ENCODE measurements at regions not wholly inside any gene's neighbourhood (a gene's known extent, or its start where the extent isn't known, plus 50 kb on each side); places are given as distances from the start of the nearest gene placed in this dataset.

DNA sequence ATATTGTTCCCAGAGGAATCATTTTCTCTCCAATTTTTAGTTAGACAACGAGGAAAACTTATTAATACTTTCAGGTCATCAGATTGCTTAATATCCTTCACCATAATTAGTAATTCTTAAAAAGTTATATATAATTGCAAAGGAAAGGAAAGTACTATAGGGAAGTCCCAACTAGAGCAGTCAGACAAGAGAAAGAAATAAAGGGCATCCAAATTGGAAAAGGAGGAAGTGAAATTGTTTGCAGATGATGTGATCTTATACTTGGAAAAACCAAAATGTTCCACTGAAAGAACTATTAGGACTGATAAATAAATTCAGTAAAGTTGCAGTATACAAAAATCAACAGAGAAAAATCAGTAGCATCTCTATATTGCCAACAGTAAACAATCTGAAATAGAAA is 223.5 kb upstream of the MEF2C start:
- no peak overlapping the region for H3K4me3 ChIP-seq
- no peak for DNase-seq
- no peaks in the 10 kb centered on the region for H3K9me3 ChIP-seq
- TF ChIP-seq, protein P1, sequence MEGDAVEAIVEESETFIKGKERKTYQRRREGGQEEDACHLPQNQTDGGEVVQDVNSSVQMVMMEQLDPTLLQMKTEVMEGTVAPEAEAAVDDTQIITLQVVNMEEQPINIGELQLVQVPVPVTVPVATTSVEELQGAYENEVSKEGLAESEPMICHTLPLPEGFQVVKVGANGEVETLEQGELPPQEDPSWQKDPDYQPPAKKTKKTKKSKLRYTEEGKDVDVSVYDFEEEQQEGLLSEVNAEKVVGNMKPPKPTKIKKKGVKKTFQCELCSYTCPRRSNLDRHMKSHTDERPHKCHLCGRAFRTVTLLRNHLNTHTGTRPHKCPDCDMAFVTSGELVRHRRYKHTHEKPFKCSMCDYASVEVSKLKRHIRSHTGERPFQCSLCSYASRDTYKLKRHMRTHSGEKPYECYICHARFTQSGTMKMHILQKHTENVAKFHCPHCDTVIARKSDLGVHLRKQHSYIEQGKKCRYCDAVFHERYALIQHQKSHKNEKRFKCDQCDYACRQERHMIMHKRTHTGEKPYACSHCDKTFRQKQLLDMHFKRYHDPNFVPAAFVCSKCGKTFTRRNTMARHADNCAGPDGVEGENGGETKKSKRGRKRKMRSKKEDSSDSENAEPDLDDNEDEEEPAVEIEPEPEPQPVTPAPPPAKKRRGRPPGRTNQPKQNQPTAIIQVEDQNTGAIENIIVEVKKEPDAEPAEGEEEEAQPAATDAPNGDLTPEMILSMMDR (IDR thresholded peaks at IDR 0.05) = no peak
- intact Hi-C loops (cut with DNase I) = no loop called here
- H3K4me1 ChIP-seq = no peaks in the 10 kb centered on the region
- ATAC-seq = no peak
- H3K27me3 ChIP-seq = no peaks in the 10 kb centered on the region
- H3K36me3 ChIP-seq = no peaks in the 10 kb centered on the region
- H3K27ac ChIP-seq = no peak overlapping the region

DNA sequence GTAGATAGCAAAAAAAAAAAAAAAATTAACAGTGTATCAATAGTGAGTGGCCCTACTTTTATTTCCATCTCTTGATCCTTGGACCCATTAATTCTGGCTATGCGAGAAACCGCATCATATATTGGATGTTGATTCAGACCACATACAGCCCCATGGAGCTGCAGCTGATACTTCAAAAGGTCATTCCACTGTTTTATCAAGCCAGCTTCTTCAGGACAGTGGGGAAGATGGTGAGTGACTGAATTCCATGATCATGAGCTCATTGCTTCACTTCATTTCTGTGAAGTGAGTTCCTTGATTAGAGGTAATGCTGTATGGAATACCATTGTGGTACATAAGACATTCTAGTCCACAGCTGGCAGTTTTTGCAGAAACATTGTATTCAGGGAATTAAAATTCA is 222.9 kb upstream of the MEF2C start:
- TF ChIP-seq, protein P1 (IDR thresholded peaks at IDR 0.05) = no peak
- Histone ChIP-seq H3K9me3 (no peaks in the 10 kb centered on the region), H3K4me3 (no peak overlapping the region), H3K4me1 (no peaks in the 10 kb centered on the region), H3K27ac (no peak overlapping the region), H3K27me3 (no peaks in the 10 kb centered on the region), H3K36me3 (no peaks in the 10 kb centered on the region)
- intact Hi-C loops (cut with DNase I) = no loop called here
- ATAC-seq (no peak), DNase-seq (no peak)

DNA sequence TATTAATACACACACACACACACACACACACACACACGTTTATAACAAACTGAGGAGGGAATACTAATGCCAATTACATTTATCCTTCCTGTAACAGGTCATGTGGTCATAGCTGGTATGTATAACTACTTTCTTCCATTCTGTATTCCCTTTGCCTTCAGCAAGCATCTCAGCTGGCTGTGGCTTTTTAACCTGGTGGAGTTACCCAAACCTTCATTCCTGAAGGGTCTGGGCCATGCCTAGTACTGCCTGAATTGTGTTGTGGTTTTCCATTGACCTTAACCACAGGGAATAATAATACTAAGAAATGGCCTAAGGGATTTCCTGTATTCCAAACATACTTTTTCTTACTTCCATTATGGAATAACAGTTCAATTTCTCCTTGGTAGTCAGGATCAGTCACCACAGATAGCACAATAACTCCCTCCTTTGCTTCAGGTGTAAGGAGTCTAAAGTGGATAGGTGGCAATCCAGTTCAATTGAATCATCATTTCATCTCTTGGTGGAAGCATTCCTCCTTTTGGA is 222.2 kb upstream of the MEF2C start:
- intact Hi-C loops (cut with DNase I) = no loop called here
- no peak overlapping the region for H3K4me3 ChIP-seq
- ATAC-seq (no peak), DNase-seq (no peak)
- no peak overlapping the region for H3K27ac ChIP-seq
- H3K4me1 ChIP-seq = no peaks in the 10 kb centered on the region
- no peaks in the 10 kb centered on the region for H3K36me3 ChIP-seq
- TF ChIP-seq, protein P1 (IDR thresholded peaks at IDR 0.05) = no peak
- H3K27me3 ChIP-seq = no peaks in the 10 kb centered on the region
- H3K9me3 ChIP-seq = no peaks in the 10 kb centered on the region

- ATAC-seq (no peak), DNase-seq (no peak)
- intact Hi-C loops (cut with DNase I) = no loop called here
- no peaks in the 10 kb centered on the region for H3K27me3 ChIP-seq
- H3K27ac ChIP-seq = no peak overlapping the region
- TF ChIP-seq, protein P1 (IDR thresholded peaks at IDR 0.05) = no peak
- no peaks in the 10 kb centered on the region for H3K9me3 ChIP-seq
- H3K36me3 ChIP-seq = no peaks in the 10 kb centered on the region
- no peaks in the 10 kb centered on the region for H3K4me1 ChIP-seq
- H3K4me3 ChIP-seq = no peak overlapping the region
Measured at GRCh38 chr5:89098199-89098756, 215.3 kb upstream of the MEF2C start.

GRCh38 chr5:89097103-89097502 is 214.1 kb upstream of the MEF2C start:
- Histone ChIP-seq H3K27me3 (no peaks in the 10 kb centered on the region), H3K4me1 (no peaks in the 10 kb centered on the region), H3K27ac (no peak overlapping the region), H3K9me3 (no peaks in the 10 kb centered on the region), H3K36me3 (no peaks in the 10 kb centered on the region), H3K4me3 (no peak overlapping the region)
- intact Hi-C loops (cut with DNase I) = no loop called here
- ATAC-seq (no peak), DNase-seq (no peak)
- TF ChIP-seq, protein P1 (IDR thresholded peaks at IDR 0.05) = no peak

DNA sequence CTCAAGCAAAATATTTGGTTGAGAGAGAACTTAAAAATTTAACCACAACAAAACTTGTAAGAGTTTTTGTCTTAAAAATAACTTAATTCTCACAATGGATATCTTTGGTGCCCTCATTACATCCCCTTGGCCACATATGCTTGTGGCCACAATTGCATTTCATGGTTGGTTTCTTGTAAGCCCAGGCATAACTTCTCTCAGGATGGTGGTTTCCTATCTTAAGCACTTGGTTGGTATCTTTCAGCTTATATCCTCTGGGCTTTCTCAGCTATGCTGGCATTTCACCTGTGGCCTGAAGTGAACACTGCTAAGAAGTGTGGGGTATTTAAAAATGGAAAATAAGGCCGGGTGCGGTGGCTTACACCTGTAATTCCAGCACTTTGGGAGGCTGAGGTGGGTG is 212.4 kb upstream of the MEF2C start:
- no peaks in the 10 kb centered on the region for H3K9me3 ChIP-seq
- intact Hi-C loops (cut with DNase I) = no loop called here
- ATAC-seq = no peak
- no peaks in the 10 kb centered on the region for H3K36me3 ChIP-seq
- H3K27me3 ChIP-seq = no peaks in the 10 kb centered on the region
- no peaks in the 10 kb centered on the region for H3K4me1 ChIP-seq
- no peak for DNase-seq
- no peak overlapping the region for H3K4me3 ChIP-seq
- TF ChIP-seq, protein P1 (IDR thresholded peaks at IDR 0.05) = no peak
- no peak overlapping the region for H3K27ac ChIP-seq
